Upper lobe of right lung (tissue), 1 donor: ENCODE measurements at regions not wholly inside any gene's neighbourhood (a gene's known extent, or its start where the extent isn't known, plus 50 kb on each side); places are given as distances from the start of the nearest gene placed in this dataset.

ENCODE experiments used
- ATAC-seq: fragments of 200-7000 bp; cut with Tn5 transposase; one replicate; pipeline ENCODE4 v1.9.1; 2020; ENCODE audit warnings: mild to moderate bottlenecking, moderate library complexity
- DNase-seq: peaks from one replicate; pipeline ENCODE4 v3.0.0-alpha.2; 2020
- H3K27ac ChIP-seq: fragments of 200-600 bp; one replicate; pipeline ENCODE4 v1.8.0; 2022
- H3K27me3 ChIP-seq: fragments of 200-600 bp; one replicate; pipeline ENCODE4 v1.8.0; 2022; ENCODE audit warnings: mild to moderate bottlenecking
- H3K36me3 ChIP-seq: fragments of 200-600 bp; one replicate; pipeline ENCODE4 v1.8.0; 2022
- H3K4me1 ChIP-seq: fragments of 200-600 bp; one replicate; pipeline ENCODE4 v1.8.0; 2022
- H3K4me3 ChIP-seq: fragments of 200-600 bp; one replicate; pipeline ENCODE4 v1.8.0; 2022; ENCODE audit warnings: mild to moderate bottlenecking
- H3K9me3 ChIP-seq: fragments of 200-600 bp; one replicate; pipeline ENCODE4 v1.8.0; 2022
- intact Hi-C: fragments of 100-400 bp; cut with DNase I; formaldehyde crosslinking; loops from one replicate; pipeline ENCODE4 v1.11.0; 2022
- TF ChIP-seq, protein P1 (sequence below): fragments of 200-600 bp; IDR thresholded peaks from one replicate; pipeline ENCODE4 v1.8.0; 2022; ENCODE audit warnings: antibody characterized with exemption
- donor health status: DM: no; HTN: yes; CAD: no; lungs with severe emphysema.

DNA sequence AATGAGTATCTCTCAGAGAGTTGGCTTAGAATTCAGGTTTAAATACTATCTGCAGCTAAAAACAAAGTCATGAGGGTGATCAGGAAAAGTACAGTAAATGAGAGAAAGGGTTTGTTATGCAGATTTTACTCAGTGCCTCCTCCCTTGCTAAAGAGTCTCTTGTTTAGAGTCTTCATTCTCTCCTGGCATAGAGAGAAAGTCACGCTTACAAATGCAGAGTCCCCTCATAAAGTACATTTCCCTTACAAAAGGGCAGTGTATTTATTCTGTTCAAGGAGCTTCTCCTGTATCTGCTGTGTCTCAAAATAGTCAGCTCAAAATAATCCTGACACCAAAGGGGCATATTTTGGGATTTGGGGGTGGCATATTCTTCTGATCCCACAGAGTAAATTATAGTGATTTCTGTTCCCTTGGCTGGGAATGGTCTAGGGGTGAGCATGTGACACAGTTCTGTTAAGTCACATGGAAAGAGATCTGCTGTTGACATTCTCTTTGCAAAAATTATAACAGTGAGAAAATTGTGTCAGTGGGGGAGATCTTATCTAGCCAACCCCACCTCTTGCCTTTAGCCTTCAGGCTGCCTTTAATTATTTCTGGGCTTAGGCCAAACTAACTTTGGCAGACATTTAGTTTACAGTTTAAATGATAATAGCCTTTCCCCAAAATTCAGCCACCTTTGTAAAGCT lies 102.9 kb downstream of the MTNR1B start:
- DNase-seq (no peak), ATAC-seq (no peak)
- H3K4me1 ChIP-seq: no peaks in the 10 kb centered on the region
- H3K9me3 ChIP-seq: no peaks in the 10 kb centered on the region
- H3K27me3 ChIP-seq: no peaks in the 10 kb centered on the region
- no peak overlapping the region for H3K27ac ChIP-seq
- H3K4me3 ChIP-seq: no peak overlapping the region
- TF ChIP-seq, protein P1, sequence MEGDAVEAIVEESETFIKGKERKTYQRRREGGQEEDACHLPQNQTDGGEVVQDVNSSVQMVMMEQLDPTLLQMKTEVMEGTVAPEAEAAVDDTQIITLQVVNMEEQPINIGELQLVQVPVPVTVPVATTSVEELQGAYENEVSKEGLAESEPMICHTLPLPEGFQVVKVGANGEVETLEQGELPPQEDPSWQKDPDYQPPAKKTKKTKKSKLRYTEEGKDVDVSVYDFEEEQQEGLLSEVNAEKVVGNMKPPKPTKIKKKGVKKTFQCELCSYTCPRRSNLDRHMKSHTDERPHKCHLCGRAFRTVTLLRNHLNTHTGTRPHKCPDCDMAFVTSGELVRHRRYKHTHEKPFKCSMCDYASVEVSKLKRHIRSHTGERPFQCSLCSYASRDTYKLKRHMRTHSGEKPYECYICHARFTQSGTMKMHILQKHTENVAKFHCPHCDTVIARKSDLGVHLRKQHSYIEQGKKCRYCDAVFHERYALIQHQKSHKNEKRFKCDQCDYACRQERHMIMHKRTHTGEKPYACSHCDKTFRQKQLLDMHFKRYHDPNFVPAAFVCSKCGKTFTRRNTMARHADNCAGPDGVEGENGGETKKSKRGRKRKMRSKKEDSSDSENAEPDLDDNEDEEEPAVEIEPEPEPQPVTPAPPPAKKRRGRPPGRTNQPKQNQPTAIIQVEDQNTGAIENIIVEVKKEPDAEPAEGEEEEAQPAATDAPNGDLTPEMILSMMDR: no peak
- H3K36me3 ChIP-seq: no peaks in the 10 kb centered on the region
- intact Hi-C loops: no loop called here

DNA sequence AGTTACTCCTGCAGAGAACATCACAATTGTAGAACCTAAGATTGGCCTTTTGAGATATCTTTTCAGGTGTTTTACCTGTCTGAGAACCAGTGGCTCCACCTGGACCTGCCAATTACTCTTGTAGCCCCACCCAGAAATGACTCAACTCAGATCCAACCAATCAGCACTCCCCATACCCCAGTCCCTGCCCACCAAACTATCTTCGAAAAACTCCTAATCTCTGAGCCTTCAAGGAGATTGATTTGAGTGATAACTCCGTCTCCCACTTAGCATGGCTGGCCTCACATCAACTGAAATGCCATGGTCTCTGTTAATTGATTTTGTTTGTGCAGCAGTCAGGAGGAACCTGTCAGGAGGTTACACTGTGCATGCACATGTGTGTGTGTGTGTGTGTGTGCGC lies 103.6 kb downstream of the MTNR1B start:
- no peaks in the 10 kb centered on the region for H3K4me1 ChIP-seq
- no peak for ATAC-seq
- TF ChIP-seq, protein P1: no peak
- H3K27ac ChIP-seq: no peak overlapping the region
- peaks cover 4% of the 10 kb centered on the region for H3K27me3 ChIP-seq
- H3K4me3 ChIP-seq: no peak overlapping the region
- intact Hi-C loops: no loop called here
- H3K9me3 ChIP-seq: no peaks in the 10 kb centered on the region
- DNase-seq: no peak
- no peaks in the 10 kb centered on the region for H3K36me3 ChIP-seq

DNA sequence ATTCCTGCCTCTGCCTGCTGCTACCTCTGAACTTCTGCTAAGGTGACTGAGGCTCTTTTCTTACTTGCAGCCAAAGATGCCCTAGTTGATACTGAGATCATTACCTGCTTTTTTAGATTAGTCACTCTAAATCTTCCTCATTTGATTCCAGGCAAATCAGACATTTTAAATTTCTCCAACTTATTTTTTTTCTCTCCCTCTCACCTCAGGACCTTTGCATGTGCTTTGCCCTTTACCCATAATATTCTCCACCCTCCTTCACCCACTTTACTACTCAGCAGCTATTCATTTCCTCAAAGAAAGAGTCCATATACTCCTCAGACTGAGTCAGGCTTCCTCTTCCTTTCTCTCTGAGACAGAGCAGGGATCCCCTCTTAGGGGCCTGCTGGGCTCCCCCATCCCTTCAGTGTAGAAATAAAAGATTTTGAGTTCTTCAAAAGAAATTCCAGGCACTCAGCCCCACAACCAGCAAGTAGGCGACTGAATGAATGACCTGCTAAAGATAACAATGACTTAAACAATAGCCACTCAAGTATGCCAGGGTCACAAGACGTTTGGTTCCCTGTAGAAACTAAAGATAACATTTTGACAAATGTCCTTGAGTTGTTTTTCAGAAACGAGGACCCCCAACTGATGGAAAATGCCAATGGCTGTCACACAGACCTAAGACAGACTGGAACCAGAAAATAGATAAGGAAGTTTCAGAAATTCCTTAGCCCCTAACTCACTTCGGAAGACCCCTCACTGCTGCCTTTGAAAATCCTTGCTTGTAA lies 104.2 kb downstream of the MTNR1B start:
- Histone ChIP-seq H3K9me3 (no peaks in the 10 kb centered on the region), H3K4me3 (no peak overlapping the region), H3K4me1 (no peaks in the 10 kb centered on the region), H3K36me3 (no peaks in the 10 kb centered on the region), H3K27ac (no peak overlapping the region), H3K27me3 (peaks cover 6% of the 10 kb centered on the region)
- TF ChIP-seq, protein P1: no peak
- DNase-seq (no peak), ATAC-seq (no peak)
- intact Hi-C loops: no loop called here

DNA sequence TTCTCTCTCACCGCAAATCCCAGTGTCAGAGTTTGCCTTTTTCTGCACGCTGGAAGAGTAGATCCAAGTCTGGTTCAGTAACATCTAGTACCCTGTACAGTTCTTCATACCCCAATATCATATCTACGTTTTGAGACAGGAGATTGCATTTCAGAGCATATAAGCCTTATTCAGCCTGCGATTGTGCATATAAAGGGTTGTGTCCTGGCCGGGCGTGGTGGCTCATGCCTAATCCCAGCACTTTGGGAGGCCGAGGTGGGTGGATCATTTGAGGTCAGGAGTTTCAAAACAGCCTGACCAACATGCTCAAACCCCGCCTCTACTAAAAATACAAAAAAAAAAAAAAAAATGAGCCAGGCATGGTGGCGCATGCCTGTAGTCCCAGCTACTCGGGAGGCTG lies 104.9 kb downstream of the MTNR1B start:
- H3K4me3 ChIP-seq: no peak overlapping the region
- TF ChIP-seq, protein P1: no peak
- H3K4me1 ChIP-seq: no peaks in the 10 kb centered on the region
- no peak for ATAC-seq
- H3K36me3 ChIP-seq: no peaks in the 10 kb centered on the region
- intact Hi-C loops: no loop called here
- H3K27ac ChIP-seq: no peak overlapping the region
- peaks cover 6% of the 10 kb centered on the region for H3K27me3 ChIP-seq
- no peak for DNase-seq
- H3K9me3 ChIP-seq: no peaks in the 10 kb centered on the region

DNA sequence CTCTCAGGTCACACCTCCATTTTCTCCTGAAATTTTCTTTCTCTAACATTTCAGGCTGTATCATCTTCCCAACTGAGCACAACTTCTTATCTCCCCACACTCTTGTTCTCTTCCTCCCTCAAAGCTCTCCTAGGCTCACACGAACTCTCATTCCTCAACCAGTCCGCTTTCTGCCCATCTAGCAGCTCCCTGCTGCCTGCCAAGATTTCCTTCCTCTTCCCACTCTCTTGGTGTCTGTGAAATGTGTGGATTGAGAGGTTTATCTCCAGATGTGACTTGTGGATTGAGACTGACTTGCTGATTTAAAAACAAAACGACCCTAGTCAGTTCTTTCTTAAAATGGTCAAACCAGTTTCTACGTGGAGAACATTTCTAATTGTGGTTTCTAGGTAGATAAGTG lies 106.3 kb downstream of the MTNR1B start:
- TF ChIP-seq, protein P1: no peak
- H3K27me3 ChIP-seq: peaks cover 6% of the 10 kb centered on the region
- DNase-seq (no peak), ATAC-seq (no peak)
- intact Hi-C loops: no loop called here
- no peak overlapping the region for H3K4me3 ChIP-seq
- no peaks in the 10 kb centered on the region for H3K36me3 ChIP-seq
- no peak overlapping the region for H3K27ac ChIP-seq
- no peaks in the 10 kb centered on the region for H3K9me3 ChIP-seq
- H3K4me1 ChIP-seq: no peaks in the 10 kb centered on the region
